Loucy (cell line): ENCODE measurements at regions not wholly inside any gene's neighbourhood (a gene's known extent, or its start where the extent isn't known, plus 50 kb on each side); places are given as distances from the start of the nearest gene placed in this dataset.

Source experiments
- CTCF ChIP-seq: fragments of 200-600 bp; sonication (generic); conservative IDR thresholded peaks from 2 replicates; pipeline ENCODE4 v1.5.1; 2014; ENCODE audit warnings: mild to moderate bottlenecking, antibody characterized with exemption, low read length
- EZH2phosphoT487 ChIP-seq: fragments of 200-600 bp; IDR thresholded peaks from 2 replicates; pipeline ENCODE4 v1.6.1; 2018; ENCODE audit warnings: antibody characterized with exemption, mild to moderate bottlenecking, moderate library complexity, borderline replicate concordance

GRCh38 chr7:106419455-106420182 lies 134.8 kb upstream of the NAMPT start:
- TF ChIP-seq CTCF (no peak), EZH2phosphoT487 (no peak)
